ENCODE measurements at regions not wholly inside any gene's neighbourhood (a gene's known extent, or its start where the extent isn't known, plus 50 kb on each side); places are given as distances from the start of the nearest gene placed in this dataset.

GRCh38 chr20:48190757-48191156, 405.5 kb upstream of the SULF2 start:
- no peak for DNase-seq (ENCODE audit: low spot score)

DNA sequence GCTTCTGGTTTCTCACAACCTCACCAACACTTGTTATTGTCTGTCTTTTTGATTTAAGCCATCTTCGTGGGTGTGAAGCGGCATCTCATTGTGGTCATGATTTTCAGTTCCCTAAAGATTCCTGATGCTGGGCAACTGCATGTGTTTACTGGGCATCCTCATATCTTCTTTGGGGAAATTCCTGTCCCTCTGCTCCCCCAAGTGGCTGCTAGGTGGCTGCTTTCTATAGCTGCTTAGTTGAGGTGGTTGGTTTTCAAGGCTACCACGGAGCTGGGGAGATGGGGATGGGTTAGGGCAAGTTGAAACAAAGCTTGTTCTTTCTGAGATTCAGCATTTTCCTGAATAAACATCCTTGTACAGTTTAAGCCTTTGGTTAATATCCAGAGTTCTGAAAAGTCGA, 403.9 kb upstream of the SULF2 start:
- DNase-seq (ENCODE audit: low spot score) = no peak

GRCh38 chr20:48187851-48188250, 402.6 kb upstream of the SULF2 start:
- DNase-seq (ENCODE audit: low spot score) = no peak

DNA sequence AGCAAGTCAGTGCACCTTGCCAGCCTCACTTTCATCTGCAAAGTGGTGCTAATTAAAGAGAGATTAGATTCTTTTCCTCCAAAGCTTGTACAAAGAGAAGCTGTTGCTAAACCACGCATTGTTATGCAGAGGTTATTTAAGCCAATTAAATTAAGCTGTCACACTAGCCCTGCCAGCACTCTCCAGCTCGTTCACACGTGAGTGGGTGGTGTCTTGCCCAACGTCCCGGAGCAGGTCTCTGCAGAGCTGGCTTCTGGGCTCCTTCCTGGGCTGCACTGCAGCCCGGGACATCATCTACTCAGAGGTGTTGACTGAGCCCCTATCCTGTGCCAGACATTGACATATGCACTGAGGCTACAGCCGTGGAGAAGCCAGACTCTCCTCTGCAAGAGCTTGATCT, 401.6 kb upstream of the SULF2 start:
- no peak for DNase-seq (ENCODE audit: low spot score)

- no peak for DNase-seq (ENCODE audit: low spot score)
Observed at GRCh38 chr20:48186447-48186846, 401.2 kb upstream of the SULF2 start.

DNA sequence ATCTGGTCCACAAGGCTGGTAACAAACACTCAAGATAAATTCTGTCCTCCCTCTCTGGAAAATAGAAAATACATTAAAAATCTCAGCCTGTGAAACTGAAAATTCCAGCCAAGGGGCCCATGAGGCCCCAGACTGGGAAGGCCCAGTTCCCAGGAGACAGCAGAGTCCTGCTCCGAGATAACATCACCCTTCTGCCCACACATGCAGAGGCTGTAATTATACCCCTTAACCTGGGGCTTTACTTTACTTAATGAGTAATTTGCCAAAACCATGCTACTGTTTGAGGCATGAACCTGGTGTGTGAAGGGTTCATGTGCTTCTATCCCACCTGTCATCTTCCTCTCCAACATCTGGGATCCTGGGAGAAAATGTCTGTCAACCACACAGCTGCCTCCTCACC, 398.9 kb upstream of the SULF2 start:
- DNase-seq (ENCODE audit: low spot score) = no peak

GRCh38 chr20:48181261-48181935, 396.1 kb upstream of the SULF2 start:
- no peak for DNase-seq (ENCODE audit: low spot score)

DNA sequence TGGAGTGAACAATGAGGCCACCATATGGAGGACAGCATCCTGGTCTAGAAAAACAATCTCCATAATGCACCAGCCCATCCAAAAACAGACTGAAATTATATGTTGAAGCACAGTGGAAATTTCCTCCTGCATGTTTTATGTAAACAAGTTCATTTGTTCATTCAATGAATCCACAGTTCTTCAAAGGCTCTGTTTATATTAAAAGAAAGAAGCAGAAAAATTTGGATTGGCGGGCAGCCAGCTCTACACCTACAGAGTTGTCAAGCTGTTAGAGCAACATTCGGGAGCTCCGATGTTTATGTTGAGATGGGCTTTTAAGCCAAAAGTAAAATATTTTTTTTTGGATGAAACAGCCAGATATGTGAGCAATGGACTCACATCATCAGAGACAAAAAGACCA, 395.3 kb upstream of the SULF2 start:
- no peak for DNase-seq (ENCODE audit: low spot score)

DNA sequence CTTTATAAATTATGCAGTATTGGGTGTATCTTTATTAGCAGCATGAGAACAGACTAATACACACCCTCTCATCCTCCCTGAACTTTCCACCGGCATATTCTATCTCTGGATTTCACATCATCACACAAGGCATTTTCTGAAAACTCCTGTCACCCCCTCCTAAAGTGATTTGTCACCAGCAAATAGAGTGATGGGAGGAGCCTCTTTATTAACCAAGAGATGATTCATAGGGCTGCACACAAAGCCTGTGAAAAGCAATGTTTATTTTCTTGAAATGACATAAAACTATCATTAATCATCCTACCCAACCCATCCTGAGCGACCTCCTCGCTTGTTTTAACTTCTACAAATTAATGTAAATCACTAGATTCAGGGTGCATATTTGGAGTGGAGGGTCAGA, 394.7 kb upstream of the SULF2 start:
- DNase-seq (ENCODE audit: low spot score) = no peak

GRCh38 chr20:48178633-48179032, 393.4 kb upstream of the SULF2 start:
- DNase-seq (ENCODE audit: low spot score) = no peak

- no peak for DNase-seq (ENCODE audit: low spot score)
Observed at GRCh38 chr20:48177058-48177457, 391.8 kb upstream of the SULF2 start.

- no peak for DNase-seq (ENCODE audit: low spot score)
Observed at GRCh38 chr20:48176139-48176538, 390.9 kb upstream of the SULF2 start.

- DNase-seq (ENCODE audit: low spot score) = no peak
Observed at GRCh38 chr20:48175261-48175660, 390.0 kb upstream of the SULF2 start.

GRCh38 chr20:48172357-48172702, 387.0 kb upstream of the SULF2 start:
- DNase-seq (ENCODE audit: low spot score) = no peak

GRCh38 chr20:48171626-48172356, 386.5 kb upstream of the SULF2 start:
- no peak for DNase-seq (ENCODE audit: low spot score)

DNA sequence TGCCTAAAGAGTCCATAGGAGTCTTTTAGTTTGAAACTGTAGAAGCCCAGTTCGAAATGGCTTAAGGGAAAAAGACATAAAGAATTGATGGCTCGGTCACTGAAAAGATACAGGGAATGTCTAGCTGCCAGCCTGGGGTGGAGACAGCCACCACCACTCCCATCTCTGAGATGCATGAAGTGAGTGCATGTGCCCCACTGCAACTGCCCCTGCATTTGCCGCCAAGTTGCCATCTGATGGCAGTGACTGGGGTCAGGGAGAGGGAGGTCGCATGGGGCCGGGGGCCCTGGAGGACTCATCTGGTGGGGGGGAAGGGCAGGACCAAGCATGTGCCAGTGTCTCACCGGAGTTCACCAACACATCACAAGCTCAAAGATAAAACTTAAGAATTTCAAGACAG, 385.8 kb upstream of the SULF2 start:
- DNase-seq (ENCODE audit: low spot score) = no peak

DNA sequence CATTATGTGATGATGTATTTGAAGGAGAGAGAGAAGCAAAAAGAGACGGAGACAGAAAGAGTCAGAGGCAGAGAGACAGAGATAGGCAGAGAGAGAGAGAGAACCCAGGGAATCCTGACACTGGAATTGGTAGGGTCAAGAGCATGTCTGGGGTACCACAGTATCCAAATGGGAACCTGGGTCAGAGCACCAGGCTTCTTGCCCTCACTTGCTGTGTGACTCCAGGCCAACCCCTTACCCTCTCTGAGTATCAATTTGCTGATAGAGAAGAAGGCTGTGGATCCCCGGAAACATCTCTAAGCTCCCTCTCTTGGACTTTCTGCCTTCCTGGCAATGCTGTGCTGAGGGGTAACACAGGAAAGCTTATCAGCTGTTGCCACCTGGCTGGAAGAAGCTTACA, 385.3 kb upstream of the SULF2 start:
- no peak for DNase-seq (ENCODE audit: low spot score)

DNA sequence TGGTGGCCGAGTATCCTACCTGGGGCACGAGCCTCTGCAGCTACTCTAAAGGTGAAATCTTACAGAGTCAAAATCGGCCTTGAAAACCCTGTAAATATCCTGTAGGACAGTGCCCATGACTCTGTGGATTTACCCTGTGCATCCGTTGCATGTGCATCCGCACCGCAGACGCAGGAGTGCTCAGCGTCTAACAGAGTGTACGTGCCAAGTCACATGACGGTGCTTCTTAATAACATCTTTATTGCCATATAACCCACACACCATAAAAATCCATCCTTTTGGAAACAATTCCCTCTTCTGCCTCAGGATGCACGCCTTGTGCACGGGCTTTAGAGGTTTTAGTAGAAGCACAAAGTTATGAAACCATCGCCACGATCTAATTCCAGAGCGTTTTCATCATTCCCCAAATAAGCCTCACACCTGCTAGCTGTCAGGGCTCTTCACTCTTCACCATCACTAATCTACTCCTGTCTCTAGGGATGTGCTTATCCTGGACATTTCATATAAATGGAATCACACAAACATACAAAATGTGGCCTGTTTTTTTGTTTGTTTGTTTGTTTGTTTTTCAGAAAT, 384.5 kb upstream of the SULF2 start:
- DNase-seq (ENCODE audit: low spot score) = no peak

DNA sequence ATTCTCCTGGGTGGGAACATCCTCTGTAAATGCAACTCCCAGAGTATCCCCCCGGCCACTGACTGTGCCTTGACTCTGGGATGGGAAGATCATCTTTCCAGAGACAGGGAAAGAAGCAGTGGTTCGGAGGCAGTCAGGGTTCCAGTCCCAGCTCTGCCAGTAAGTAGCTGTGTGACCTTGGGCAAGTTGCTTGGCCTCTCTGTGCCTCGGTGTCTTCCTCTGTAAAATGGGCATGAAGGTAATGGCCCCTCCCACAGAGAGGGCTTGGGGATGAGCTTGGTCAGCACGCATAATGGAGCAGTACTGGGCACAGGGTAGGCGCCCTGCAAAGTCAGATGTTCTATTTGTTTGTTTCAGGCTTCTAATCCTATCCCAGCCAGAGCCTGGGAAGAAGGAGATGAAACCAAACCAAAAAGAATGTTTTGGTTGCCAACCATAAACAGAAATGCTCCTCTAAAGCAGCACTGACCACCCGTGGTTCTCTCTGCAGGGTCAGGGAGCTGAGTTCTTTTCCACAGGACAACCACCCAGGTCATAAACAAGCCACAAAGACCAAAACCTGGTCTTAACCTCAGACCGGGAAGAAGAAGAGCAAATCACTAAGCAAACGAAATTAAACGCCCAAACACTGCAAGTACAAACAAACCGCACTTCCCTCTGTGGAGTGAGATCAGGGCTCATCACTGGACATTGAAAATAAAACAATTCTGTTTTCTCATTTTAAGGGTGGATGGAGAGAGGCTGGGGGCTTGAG, 381.0 kb upstream of the SULF2 start:
- no peak for DNase-seq (ENCODE audit: low spot score)

DNA sequence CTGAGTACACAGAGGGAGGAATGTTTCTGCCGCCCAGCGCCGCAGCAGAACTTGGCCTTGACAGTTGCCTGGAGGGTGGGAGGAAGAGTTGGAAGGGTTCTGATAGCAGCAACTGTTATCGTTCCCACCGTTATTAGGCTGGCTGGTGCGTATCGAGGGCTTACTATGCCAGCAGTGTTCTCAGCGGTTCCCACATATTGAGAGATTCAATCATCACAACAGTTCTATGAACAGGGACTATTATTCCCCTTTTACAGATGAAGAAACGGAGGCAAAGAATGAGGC, 380.1 kb upstream of the SULF2 start:
- DNase-seq (ENCODE audit: low spot score) = no peak

GRCh38 chr20:48164566-48165400, 379.5 kb upstream of the SULF2 start:
- no peak for DNase-seq (ENCODE audit: low spot score)

DNA sequence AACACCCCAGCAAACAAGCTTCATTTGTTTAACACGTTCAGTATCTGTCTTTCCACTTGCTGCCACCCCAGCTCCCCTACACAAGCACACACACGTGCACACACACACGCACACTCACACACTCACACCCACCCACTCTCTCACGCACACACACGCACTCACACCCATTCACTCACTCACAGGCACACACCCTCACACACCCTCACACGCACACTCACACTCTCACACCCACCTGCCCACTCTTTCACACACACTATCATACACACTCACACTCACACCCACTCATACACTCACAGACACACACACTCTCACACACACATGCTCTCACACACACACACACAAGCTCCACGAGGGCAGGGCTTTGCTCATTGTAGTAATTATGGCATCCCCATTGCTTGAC, 378.8 kb upstream of the SULF2 start:
- DNase-seq (ENCODE audit: low spot score) = no peak

Data from mesenteric fat pad (tissue), 1 donor.